PC-3 (cell line): ENCODE measurements at regions not wholly inside any gene's neighbourhood (a gene's known extent, or its start where the extent isn't known, plus 50 kb on each side); places are given as distances from the start of the nearest gene placed in this dataset.

ENCODE experiments used
- ATAC-seq: fragments of 200-7000 bp; cut with Tn5 transposase; 2 replicates; pipeline ENCODE4 v1.9.1; 2020; ENCODE audit warnings: mild to moderate bottlenecking, moderate library complexity
- BruUV-seq: library from RNA; stranded (reverse); fragments of 400-500 nt; replicated peaks from 2 replicates; lab custom pipeline; 2021; lab: Mats Ljungman, UMichigan
- CTCF ChIA-PET: fragments of 300-600 bp; sonication (Branson Sonifier 250); formaldehyde crosslinking; loops from one replicate; lab custom pipeline; 2022; ENCODE audit warnings: antibody characterized with exemption; lab: Charles Lee
- POLR2A ChIA-PET: fragments of 300-600 bp; sonication (Branson Sonifier 250); formaldehyde crosslinking; loops from one replicate; lab custom pipeline; 2022; ENCODE audit warnings: antibody characterized with exemption; ENCODE audit not compliant: unreplicated experiment; lab: Charles Lee
- DNase-seq: peaks from one replicate; pipeline ENCODE4 v3.0.0-alpha.2; 2015
- H2AFZ ChIP-seq: fragments of 300-600 bp; sonication (generic); 2 replicates; pipeline ENCODE4 v1.6.0; 2016; ENCODE audit warnings: antibody characterized with exemption, low read length
- H3F3A ChIP-seq: fragments of 300-600 bp; sonication (generic); one replicate; pipeline ENCODE4 v1.6.0; 2017; ENCODE audit warnings: antibody characterized with exemption, low read length, control low read depth, mild to moderate bottlenecking; ENCODE audit not compliant: unreplicated experiment
- H3K27ac ChIP-seq: fragments of 300-600 bp; sonication (generic); 2 replicates; pipeline ENCODE4 v1.5.1; 2016; ENCODE audit warnings: mild to moderate bottlenecking, low read length
- H3K27me3 ChIP-seq: fragments of 300-600 bp; sonication (generic); 2 replicates; pipeline ENCODE4 v1.6.1; 2016; ENCODE audit warnings: low read length, mixed read lengths
- H3K36me3 ChIP-seq: fragments of 300-600 bp; sonication (generic); 2 replicates; pipeline ENCODE4 v1.6.1; 2016; ENCODE audit warnings: low read depth, mixed run types, low read length, mixed read lengths
- H3K4me1 ChIP-seq: fragments of 300-600 bp; sonication (generic); 2 replicates; pipeline ENCODE4 v1.5.1; 2016; ENCODE audit warnings: low read length; ENCODE audit not compliant: insufficient read depth
- H3K4me2 ChIP-seq: fragments of 300-600 bp; sonication (generic); 2 replicates; pipeline ENCODE4 v1.6.0; 2016; ENCODE audit warnings: low read length
- H3K4me3 ChIP-seq: fragments of 300-600 bp; sonication (generic); 2 replicates; pipeline ENCODE4 v1.5.1; 2016; ENCODE audit warnings: mild to moderate bottlenecking, low read length, mixed read lengths
- H3K79me2 ChIP-seq: fragments of 300-600 bp; sonication (generic); 2 replicates; pipeline ENCODE4 v1.6.1; 2017; ENCODE audit warnings: low read length, mixed read lengths
- H3K9ac ChIP-seq: fragments of 300-600 bp; sonication (generic); 2 replicates; pipeline ENCODE4 v1.6.0; 2016; ENCODE audit warnings: mild to moderate bottlenecking, low read length
- H3K9me2 ChIP-seq: fragments of 300-600 bp; sonication (generic); replicated peaks from 2 replicates; pipeline ENCODE4 v1.6.1; 2016; ENCODE audit warnings: mixed run types, low read length, mixed read lengths
- H3K9me3 ChIP-seq: fragments of 300-600 bp; sonication (generic); 2 replicates; pipeline ENCODE4 v1.6.1; 2016; ENCODE audit warnings: low read length, mixed read lengths
- H4K20me1 ChIP-seq: fragments of 300-600 bp; sonication (generic); 2 replicates; pipeline ENCODE4 v1.6.1; 2016; ENCODE audit warnings: low read length, mixed read lengths
- EZH2 ChIP-seq: fragments of 300-600 bp; sonication (generic); IDR thresholded peaks from one replicate; pipeline ENCODE4 v1.6.1; 2017; ENCODE audit warnings: antibody characterized with exemption, mild to moderate bottlenecking, low read length; ENCODE audit not compliant: unreplicated experiment
- EZH2phosphoT487 ChIP-seq: fragments of 300-600 bp; sonication (generic); IDR thresholded peaks from 2 replicates; pipeline ENCODE4 v1.6.1; 2018; ENCODE audit warnings: mild to moderate bottlenecking, antibody characterized with exemption, low read length, borderline replicate concordance
- intact Hi-C: fragments of 100-400 bp; cut with micrococcal nuclease; formaldehyde crosslinking; loops from 2 replicates; pipeline ENCODE4 v1.9.0; 2023
- TF ChIP-seq, protein P1 (sequence below): fragments of 300-600 bp; sonication (generic); conservative IDR thresholded peaks from 2 replicates; pipeline ENCODE4 v1.5.1; 2017; ENCODE audit warnings: antibody characterized with exemption, low read depth, mild to moderate bottlenecking, low read length

DNA sequence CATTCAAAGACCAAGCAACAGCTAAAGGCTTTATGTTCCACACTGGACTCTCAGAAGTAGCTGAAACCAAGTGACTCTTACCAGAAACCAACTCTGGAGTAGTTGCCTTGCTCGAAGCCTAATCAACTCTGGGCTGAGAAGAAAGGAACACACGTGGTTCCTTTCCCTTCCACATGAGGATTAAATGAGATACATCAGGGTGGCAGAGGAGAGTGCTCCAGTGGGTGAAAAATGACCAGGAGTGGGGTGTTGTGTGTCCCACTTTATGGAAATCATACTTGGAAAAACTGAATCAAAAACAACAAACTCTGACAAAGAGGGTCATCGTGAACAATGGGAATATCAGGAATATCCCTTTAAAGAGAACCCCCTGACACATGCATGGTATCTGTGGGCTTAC lies 234.2 kb upstream of the ASIC2 start:
- Histone ChIP-seq H3K9me3 (no peaks in the 10 kb centered on the region), H3K9ac (no peak overlapping the region), H4K20me1 (no peaks in the 10 kb centered on the region), H3K4me3 (no peak overlapping the region), H3K27ac (no peak overlapping the region), H3K27me3 (no peaks in the 10 kb centered on the region), H3K4me2 (no peak overlapping the region), H3K9me2 (no peaks in the 10 kb centered on the region), H3K4me1 (no peaks in the 10 kb centered on the region), H3F3A (no peaks in the 10 kb centered on the region), H3K36me3 (no peaks in the 10 kb centered on the region), H2AFZ (no peak overlapping the region), H3K79me2 (no peaks in the 10 kb centered on the region)
- TF ChIP-seq, protein P1, sequence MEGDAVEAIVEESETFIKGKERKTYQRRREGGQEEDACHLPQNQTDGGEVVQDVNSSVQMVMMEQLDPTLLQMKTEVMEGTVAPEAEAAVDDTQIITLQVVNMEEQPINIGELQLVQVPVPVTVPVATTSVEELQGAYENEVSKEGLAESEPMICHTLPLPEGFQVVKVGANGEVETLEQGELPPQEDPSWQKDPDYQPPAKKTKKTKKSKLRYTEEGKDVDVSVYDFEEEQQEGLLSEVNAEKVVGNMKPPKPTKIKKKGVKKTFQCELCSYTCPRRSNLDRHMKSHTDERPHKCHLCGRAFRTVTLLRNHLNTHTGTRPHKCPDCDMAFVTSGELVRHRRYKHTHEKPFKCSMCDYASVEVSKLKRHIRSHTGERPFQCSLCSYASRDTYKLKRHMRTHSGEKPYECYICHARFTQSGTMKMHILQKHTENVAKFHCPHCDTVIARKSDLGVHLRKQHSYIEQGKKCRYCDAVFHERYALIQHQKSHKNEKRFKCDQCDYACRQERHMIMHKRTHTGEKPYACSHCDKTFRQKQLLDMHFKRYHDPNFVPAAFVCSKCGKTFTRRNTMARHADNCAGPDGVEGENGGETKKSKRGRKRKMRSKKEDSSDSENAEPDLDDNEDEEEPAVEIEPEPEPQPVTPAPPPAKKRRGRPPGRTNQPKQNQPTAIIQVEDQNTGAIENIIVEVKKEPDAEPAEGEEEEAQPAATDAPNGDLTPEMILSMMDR = no peak
- no peak for TF ChIP-seq EZH2phosphoT487
- TF ChIP-seq EZH2 = no peak
- ChIA-PET POLR2A (no interaction called here), CTCF (no interaction called here)
- no TSS peak for BruUV-seq
- intact Hi-C loops = no loop called here
- ATAC-seq (no peak), DNase-seq (no peak)

GRCh38 chr17:33528846-33529245 lies 235.8 kb upstream of the ASIC2 start:
- TF ChIP-seq, protein P1 = no peak
- no peak for TF ChIP-seq EZH2
- TF ChIP-seq EZH2phosphoT487 = no peak
- no peak for ATAC-seq
- no peaks in the 10 kb centered on the region for H3F3A ChIP-seq
- H3K9me3 ChIP-seq = no peaks in the 10 kb centered on the region
- no peak overlapping the region for H3K27ac ChIP-seq
- POLR2A ChIA-PET = no interaction called here
- H3K27me3 ChIP-seq = no peaks in the 10 kb centered on the region
- no peaks in the 10 kb centered on the region for H4K20me1 ChIP-seq
- no peak overlapping the region for H3K4me2 ChIP-seq
- DNase-seq = no peak
- no peaks in the 10 kb centered on the region for H3K4me1 ChIP-seq
- H3K4me3 ChIP-seq = no peak overlapping the region
- CTCF ChIA-PET = no interaction called here
- H2AFZ ChIP-seq = no peak overlapping the region
- no peaks in the 10 kb centered on the region for H3K9me2 ChIP-seq
- intact Hi-C loops = no loop called here
- BruUV-seq = no TSS peak
- no peaks in the 10 kb centered on the region for H3K36me3 ChIP-seq
- H3K79me2 ChIP-seq = no peaks in the 10 kb centered on the region
- no peak overlapping the region for H3K9ac ChIP-seq

GRCh38 chr17:33529816-33530215 lies 236.7 kb upstream of the ASIC2 start:
- Histone ChIP-seq H3K4me2 (no peak overlapping the region), H4K20me1 (no peaks in the 10 kb centered on the region), H3F3A (no peaks in the 10 kb centered on the region), H3K36me3 (no peaks in the 10 kb centered on the region), H3K4me3 (no peak overlapping the region), H3K79me2 (no peaks in the 10 kb centered on the region), H3K9me2 (no peaks in the 10 kb centered on the region), H3K9ac (no peak overlapping the region), H3K27me3 (no peaks in the 10 kb centered on the region), H3K27ac (no peak overlapping the region), H2AFZ (no peak overlapping the region), H3K9me3 (no peaks in the 10 kb centered on the region), H3K4me1 (no peaks in the 10 kb centered on the region)
- ChIA-PET CTCF (no interaction called here), POLR2A (no interaction called here)
- no peak for TF ChIP-seq EZH2phosphoT487
- TF ChIP-seq, protein P1 = no peak
- TF ChIP-seq EZH2 = no peak
- DNase-seq = no peak
- no TSS peak for BruUV-seq
- intact Hi-C loops = no loop called here
- no peak for ATAC-seq
